ENCODE measurements at regions not wholly inside any gene's neighbourhood (a gene's known extent, or its start where the extent isn't known, plus 50 kb on each side); places are given as distances from the start of the nearest gene placed in this dataset.

GRCh38 chrX:39585808-39586207 is 511.9 kb downstream of the BCOR start:
- TF ChIP-seq CTCF (optimal IDR thresholded peaks at IDR 0.05 in 1 of 3, IDR thresholded peaks at IDR 0.05 in 1 of 3, conservative IDR thresholded peaks at IDR 0.05 in 1 of 3; ENCODE audit: extremely low read depth in 1 of 3, insufficient read depth in 2 of 3, low read length in 3 of 3), result no peak
- TF ChIP-seq EZH2 (IDR thresholded peaks at IDR 0.05; ENCODE audit: low read length), result no peak

Measured in keratinocyte (primary cell).